ENCODE measurements at regions not wholly inside any gene's neighbourhood (a gene's known extent, or its start where the extent isn't known, plus 50 kb on each side); places are given as distances from the start of the nearest gene placed in this dataset.

DNA sequence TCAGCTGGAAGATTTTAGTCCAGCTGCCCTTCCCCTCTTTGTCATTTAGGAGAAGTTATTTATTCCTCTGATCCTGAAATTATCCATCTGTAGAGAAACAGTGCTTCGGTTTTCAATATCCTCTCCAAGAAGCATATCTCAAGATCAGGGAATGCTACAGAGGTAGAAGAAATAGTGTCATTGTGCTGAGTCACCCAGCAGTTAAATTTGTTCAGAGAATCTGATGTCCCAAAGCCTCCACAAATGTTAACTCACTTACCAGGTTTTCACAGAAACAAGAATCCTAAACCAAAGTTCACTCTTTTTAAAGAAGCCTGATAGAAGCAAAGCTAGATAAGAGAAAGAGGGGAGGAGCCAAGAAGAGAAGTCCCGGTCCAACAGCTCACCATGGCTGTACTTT, 480.7 kb upstream of the GYPC start:
- ATAC-seq (no peak), DNase-seq (no peak)
- Histone ChIP-seq H3K9me3 (no peaks in the 10 kb centered on the region), H3K27me3 (ENCODE audit: low read depth) (no peaks in the 10 kb centered on the region), H3K27ac (no peak overlapping the region), H3K36me3 (no peaks in the 10 kb centered on the region), H3K4me3 (no peak overlapping the region), H3K4me1 (no peaks in the 10 kb centered on the region)
- intact Hi-C loops (cut with DNase I), result no loop called here
- TF ChIP-seq, protein P1, sequence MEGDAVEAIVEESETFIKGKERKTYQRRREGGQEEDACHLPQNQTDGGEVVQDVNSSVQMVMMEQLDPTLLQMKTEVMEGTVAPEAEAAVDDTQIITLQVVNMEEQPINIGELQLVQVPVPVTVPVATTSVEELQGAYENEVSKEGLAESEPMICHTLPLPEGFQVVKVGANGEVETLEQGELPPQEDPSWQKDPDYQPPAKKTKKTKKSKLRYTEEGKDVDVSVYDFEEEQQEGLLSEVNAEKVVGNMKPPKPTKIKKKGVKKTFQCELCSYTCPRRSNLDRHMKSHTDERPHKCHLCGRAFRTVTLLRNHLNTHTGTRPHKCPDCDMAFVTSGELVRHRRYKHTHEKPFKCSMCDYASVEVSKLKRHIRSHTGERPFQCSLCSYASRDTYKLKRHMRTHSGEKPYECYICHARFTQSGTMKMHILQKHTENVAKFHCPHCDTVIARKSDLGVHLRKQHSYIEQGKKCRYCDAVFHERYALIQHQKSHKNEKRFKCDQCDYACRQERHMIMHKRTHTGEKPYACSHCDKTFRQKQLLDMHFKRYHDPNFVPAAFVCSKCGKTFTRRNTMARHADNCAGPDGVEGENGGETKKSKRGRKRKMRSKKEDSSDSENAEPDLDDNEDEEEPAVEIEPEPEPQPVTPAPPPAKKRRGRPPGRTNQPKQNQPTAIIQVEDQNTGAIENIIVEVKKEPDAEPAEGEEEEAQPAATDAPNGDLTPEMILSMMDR (IDR thresholded peaks at IDR 0.05), result no peak

DNA sequence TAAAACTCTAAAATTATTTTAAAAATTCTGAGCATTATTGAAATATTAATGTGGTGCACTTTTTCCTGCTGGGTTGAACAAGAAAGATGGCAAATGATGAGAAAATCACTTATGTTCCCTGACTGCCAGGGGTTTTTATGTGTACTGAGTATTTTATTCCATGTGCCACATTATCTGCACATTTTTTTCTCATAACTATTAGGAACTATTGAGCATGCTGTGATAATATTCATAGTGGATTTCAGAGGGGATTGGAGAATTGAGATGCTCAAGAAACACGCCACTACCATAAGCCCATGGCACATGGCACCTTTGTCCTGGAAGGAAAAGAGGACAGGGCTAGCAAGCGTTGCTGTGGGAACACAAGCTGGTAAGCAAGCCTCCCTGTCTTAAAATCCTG, 478.5 kb upstream of the GYPC start:
- Histone ChIP-seq H3K4me3 (no peak overlapping the region), H3K4me1 (no peaks in the 10 kb centered on the region), H3K27ac (no peak overlapping the region), H3K9me3 (no peaks in the 10 kb centered on the region), H3K27me3 (ENCODE audit: low read depth) (no peaks in the 10 kb centered on the region), H3K36me3 (no peaks in the 10 kb centered on the region)
- DNase-seq (no peak), ATAC-seq (no peak)
- intact Hi-C loops (cut with DNase I), result no loop called here
- TF ChIP-seq, protein P1 (IDR thresholded peaks at IDR 0.05), result no peak

DNA sequence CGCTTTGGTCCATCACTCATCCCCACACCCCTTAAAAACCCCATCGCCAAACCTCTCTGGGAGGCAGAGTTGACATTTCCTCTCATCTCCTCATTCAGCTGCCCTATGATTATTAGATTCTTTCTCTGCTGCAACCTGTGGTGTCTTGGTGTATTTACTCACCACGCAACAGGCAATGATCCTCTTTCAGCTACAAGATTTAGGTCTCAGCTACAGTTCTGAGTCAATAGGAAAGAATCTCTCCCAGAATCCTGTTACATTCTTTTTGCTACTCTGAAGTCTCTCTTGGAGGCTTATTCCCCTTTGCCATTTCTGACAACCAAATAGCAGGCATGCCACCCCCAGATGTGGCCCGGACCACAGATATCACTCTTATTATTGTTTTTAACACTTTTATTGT, 468.3 kb upstream of the GYPC start:
- Histone ChIP-seq H3K9me3 (no peaks in the 10 kb centered on the region), H3K27ac (no peak overlapping the region), H3K4me1 (no peaks in the 10 kb centered on the region), H3K36me3 (no peaks in the 10 kb centered on the region), H3K4me3 (no peak overlapping the region), H3K27me3 (ENCODE audit: low read depth) (no peaks in the 10 kb centered on the region)
- TF ChIP-seq, protein P1 (IDR thresholded peaks at IDR 0.05), result no peak
- ATAC-seq (no peak), DNase-seq (no peak)
- intact Hi-C loops (cut with DNase I), result no loop called here

DNA sequence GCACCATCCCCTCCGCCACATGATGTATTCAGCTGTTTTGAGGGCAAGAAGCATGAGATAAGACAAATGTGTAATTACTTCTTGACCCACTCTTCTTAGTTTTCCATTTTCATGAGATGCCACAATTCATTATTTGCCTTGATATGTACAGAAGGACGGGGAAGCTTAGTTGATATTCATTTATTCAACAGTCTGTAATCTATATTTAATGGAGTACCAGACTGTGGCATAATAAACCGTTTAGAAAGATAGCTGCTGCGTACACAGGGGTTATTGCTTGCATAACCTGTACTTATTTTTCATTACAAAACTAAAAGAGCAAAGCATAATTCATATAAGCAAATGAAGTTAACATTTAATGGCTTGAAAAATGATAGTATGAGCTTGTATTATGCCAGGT, 466.4 kb upstream of the GYPC start:
- no peaks in the 10 kb centered on the region for H3K4me1 ChIP-seq
- no peaks in the 10 kb centered on the region for H3K9me3 ChIP-seq
- H3K36me3 ChIP-seq, result no peaks in the 10 kb centered on the region
- H3K27ac ChIP-seq, result no peak overlapping the region
- no peak overlapping the region for H3K4me3 ChIP-seq
- DNase-seq (no peak), ATAC-seq (no peak)
- intact Hi-C loops (cut with DNase I), result no loop called here
- TF ChIP-seq, protein P1 (IDR thresholded peaks at IDR 0.05), result no peak
- H3K27me3 ChIP-seq (ENCODE audit: low read depth), result no peaks in the 10 kb centered on the region

DNA sequence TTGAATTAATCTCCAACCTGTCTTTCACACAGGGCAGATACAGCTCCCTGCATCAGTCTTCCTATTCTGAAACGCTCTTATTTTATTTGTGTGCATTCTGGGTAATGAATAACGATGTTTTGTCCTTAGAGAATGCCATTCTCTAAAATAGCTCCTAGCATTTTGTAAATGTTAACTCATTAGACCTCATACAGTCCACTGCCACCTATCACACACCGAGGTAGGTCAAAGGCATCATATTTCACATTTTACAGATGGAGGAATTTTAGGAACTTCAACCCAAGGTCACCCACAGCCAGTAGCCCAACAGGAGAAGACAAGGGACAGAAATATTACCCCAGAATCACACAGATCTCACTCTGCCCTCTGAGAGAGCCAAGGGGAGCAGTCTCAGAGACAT, 455.4 kb upstream of the GYPC start:
- no peaks in the 10 kb centered on the region for H3K9me3 ChIP-seq
- ATAC-seq (no peak), DNase-seq (no peak)
- no peaks in the 10 kb centered on the region for H3K4me1 ChIP-seq
- intact Hi-C loops (cut with DNase I), result no loop called here
- no peaks in the 10 kb centered on the region for H3K36me3 ChIP-seq
- no peak overlapping the region for H3K4me3 ChIP-seq
- TF ChIP-seq, protein P1 (IDR thresholded peaks at IDR 0.05), result no peak
- no peaks in the 10 kb centered on the region for H3K27me3 ChIP-seq (ENCODE audit: low read depth)
- H3K27ac ChIP-seq, result no peak overlapping the region

DNA sequence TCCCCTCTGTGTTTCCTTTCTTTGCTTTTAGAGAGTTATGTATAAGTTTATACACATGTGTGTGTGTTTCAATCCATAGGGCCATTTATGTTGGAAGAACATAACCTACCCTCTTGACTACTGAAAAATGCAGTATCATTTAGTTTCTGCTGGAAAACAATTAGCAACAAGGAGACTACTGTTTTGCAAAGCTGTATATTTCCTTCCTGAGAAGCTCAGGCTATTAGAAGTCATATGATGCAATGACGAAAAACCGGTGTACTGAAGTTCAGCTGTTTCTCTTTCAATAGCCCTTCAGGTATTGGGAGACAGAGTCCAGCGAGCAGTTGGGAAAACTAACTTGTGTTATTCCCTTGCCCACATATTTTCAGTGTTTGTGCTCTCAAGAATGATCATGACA, 447.7 kb upstream of the GYPC start:
- no peak for DNase-seq
- Histone ChIP-seq H3K36me3 (no peaks in the 10 kb centered on the region), H3K27me3 (ENCODE audit: low read depth) (no peaks in the 10 kb centered on the region), H3K4me1 (no peaks in the 10 kb centered on the region), H3K4me3 (no peak overlapping the region), H3K9me3 (no peaks in the 10 kb centered on the region), H3K27ac (no peak overlapping the region)
- intact Hi-C loops (cut with DNase I), result no loop called here
- TF ChIP-seq, protein P1 (IDR thresholded peaks at IDR 0.05), result no peak
- no peak for ATAC-seq
